ENCODE measurements at regions not wholly inside any gene's neighbourhood (a gene's known extent, or its start where the extent isn't known, plus 50 kb on each side); places are given as distances from the start of the nearest gene placed in this dataset.
"Not testable (repeated sequence)": the region's sequence is repeated elsewhere in the genome, so short reads cannot be mapped to it uniquely, and the experiment has no call there.

GRCh38 chr1:9459816-9460407 lies 79.4 kb upstream of the SLC25A33 start:
- DNase-seq, result no peak

GRCh38 chr1:9465640-9466039 lies 73.6 kb upstream of the SLC25A33 start:
- DNase-seq, result no peak

- no peak for DNase-seq
Measured at GRCh38 chr1:9466780-9467758, 72.2 kb upstream of the SLC25A33 start.

GRCh38 chr1:9469882-9470281 lies 69.4 kb upstream of the SLC25A33 start:
- not testable (repeated sequence) for DNase-seq

GRCh38 chr1:9471679-9472078 lies 67.6 kb upstream of the SLC25A33 start:
- DNase-seq, result no peak

GRCh38 chr1:9472386-9473031 lies 66.8 kb upstream of the SLC25A33 start:
- no peak for DNase-seq

GRCh38 chr1:9473032-9473807 lies 66.0 kb upstream of the SLC25A33 start:
- peak in 9 of 58 donors; percentile 3 to 62 (median 32) for DNase-seq

- peak in 3 of 58 donors; percentile 3 to 9 (median 5) for DNase-seq
Measured at GRCh38 chr1:9475061-9475627, 64.1 kb upstream of the SLC25A33 start.

- no peak for DNase-seq
Measured at GRCh38 chr1:9476790-9477463, 62.3 kb upstream of the SLC25A33 start.

- DNase-seq, result no peak
Measured at GRCh38 chr1:9477535-9477934, 61.7 kb upstream of the SLC25A33 start.

GRCh38 chr1:9478021-9478420 lies 61.2 kb upstream of the SLC25A33 start:
- DNase-seq, result no peak

GRCh38 chr1:9481048-9481447 lies 58.2 kb upstream of the SLC25A33 start:
- DNase-seq, result no peak

- no peak for DNase-seq
Measured at GRCh38 chr1:9482403-9482802, 56.9 kb upstream of the SLC25A33 start.

GRCh38 chr1:9482816-9483572 lies 56.3 kb upstream of the SLC25A33 start:
- no peak for DNase-seq

- DNase-seq, result no peak
Measured at GRCh38 chr1:9486466-9487140, 52.7 kb upstream of the SLC25A33 start.
